ENCODE measurements at regions not wholly inside any gene's neighbourhood (a gene's known extent, or its start where the extent isn't known, plus 50 kb on each side); places are given as distances from the start of the nearest gene placed in this dataset.

DNA sequence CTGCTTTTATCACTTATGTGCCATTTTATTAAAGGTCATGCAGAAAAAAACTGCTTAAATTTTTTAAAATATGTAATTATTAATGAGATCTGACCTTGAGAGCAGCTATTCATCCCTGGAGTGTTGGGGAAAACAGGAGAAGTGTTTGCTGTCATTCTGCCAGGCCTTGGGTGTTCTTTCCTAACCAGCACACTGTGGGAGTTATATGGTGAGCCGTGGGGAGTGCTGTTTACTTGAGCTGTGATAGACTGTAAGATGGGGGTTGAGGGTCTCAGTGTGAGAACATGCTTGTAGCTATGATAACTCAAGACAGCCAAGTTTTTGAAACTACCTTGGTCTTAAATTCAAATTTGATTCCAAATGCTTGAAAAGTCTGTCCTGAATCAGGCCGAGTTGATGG, 101.3 kb upstream of the ARHGAP28 start:
- H3K27me3 ChIP-seq (ENCODE audit: insufficient read depth, insufficient read length): no peaks in the 10 kb centered on the region
- no peak for DNase-seq (ENCODE audit: low read depth, low spot score)
- no peak overlapping the region for H3K4me3 ChIP-seq (ENCODE audit: insufficient read length, low read depth)
- H3K9ac ChIP-seq (ENCODE audit: insufficient read length, low read depth): no peak overlapping the region
- no peaks in the 10 kb centered on the region for H3K4me1 ChIP-seq (ENCODE audit: insufficient read depth, insufficient read length)
- TF ChIP-seq ZNF274 (IDR thresholded peaks at IDR 0.05; ENCODE audit: low read depth, low read length): no peak
- no peak for TF ChIP-seq SUZ12 (IDR thresholded peaks at IDR 0.05; ENCODE audit: extremely low read depth, insufficient read depth, insufficient read length)
- no peak for TF ChIP-seq YY1 (IDR thresholded peaks at IDR 0.05; ENCODE audit: insufficient read depth, insufficient read length)
- no peaks in the 10 kb centered on the region for H3K36me3 ChIP-seq (ENCODE audit: insufficient read depth, insufficient read length, low read length)
- no peaks in the 10 kb centered on the region for H3K9me3 ChIP-seq (ENCODE audit: insufficient read depth, low read length)

DNA sequence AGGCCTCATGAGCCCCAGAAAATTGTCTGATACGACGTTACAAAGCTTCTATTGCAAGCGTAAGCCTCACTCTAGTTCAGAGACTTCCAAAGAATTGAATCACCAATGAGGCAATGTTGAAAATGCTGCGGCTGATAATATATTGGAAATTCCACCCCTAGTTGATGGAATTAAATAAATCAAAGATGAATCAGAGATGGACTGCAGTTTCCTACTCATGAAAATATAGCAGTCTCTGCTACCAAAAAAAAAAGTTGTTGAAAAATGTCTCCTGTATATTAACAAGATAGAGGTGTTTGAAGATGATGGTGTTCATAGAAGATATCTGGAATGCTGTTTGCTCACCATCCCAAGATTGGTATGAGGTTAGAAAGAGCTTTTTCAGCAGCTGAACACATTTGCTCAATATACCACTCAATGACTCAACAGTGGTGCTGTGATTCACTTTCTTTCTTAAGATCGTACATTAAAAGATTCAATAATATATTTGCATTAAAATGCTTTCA, 99.8 kb upstream of the ARHGAP28 start:
- no peaks in the 10 kb centered on the region for H3K36me3 ChIP-seq (ENCODE audit: insufficient read depth, insufficient read length, low read length)
- TF ChIP-seq YY1 (IDR thresholded peaks at IDR 0.05; ENCODE audit: insufficient read depth, insufficient read length) (no peak), SUZ12 (IDR thresholded peaks at IDR 0.05; ENCODE audit: extremely low read depth, insufficient read depth, insufficient read length) (no peak), ZNF274 (IDR thresholded peaks at IDR 0.05; ENCODE audit: low read depth, low read length) (no peak)
- no peak overlapping the region for H3K4me3 ChIP-seq (ENCODE audit: insufficient read length, low read depth)
- H3K4me1 ChIP-seq (ENCODE audit: insufficient read depth, insufficient read length): no peaks in the 10 kb centered on the region
- H3K27me3 ChIP-seq (ENCODE audit: insufficient read depth, insufficient read length): no peaks in the 10 kb centered on the region
- no peaks in the 10 kb centered on the region for H3K9me3 ChIP-seq (ENCODE audit: insufficient read depth, low read length)
- no peak for DNase-seq (ENCODE audit: low read depth, low spot score)
- H3K9ac ChIP-seq (ENCODE audit: insufficient read length, low read depth): no peak overlapping the region

DNA sequence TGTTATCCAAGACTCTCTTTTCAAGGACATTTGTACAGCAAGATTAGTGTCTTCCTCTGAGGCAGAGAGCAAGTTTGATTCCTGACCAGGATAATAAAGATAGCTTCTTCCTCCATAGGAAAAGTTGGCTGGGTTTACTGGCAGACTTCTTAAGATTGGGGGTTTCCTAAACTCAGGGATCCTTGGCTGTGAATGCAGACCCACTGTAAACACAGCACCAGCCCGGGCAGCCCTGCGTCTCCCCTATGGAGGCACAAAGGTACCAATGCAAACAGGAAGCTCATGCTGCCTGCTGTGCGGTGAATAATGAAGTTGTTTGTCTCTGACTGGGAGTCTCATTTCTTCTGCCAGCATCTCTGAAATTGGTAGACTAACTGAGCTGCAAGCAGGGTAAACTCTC, 96.2 kb upstream of the ARHGAP28 start:
- Histone ChIP-seq H3K9ac (ENCODE audit: insufficient read length, low read depth) (no peak overlapping the region), H3K27me3 (ENCODE audit: insufficient read depth, insufficient read length) (no peaks in the 10 kb centered on the region), H3K9me3 (ENCODE audit: insufficient read depth, low read length) (no peaks in the 10 kb centered on the region), H3K36me3 (ENCODE audit: insufficient read depth, insufficient read length, low read length) (no peaks in the 10 kb centered on the region), H3K4me1 (ENCODE audit: insufficient read depth, insufficient read length) (no peaks in the 10 kb centered on the region), H3K4me3 (ENCODE audit: insufficient read length, low read depth) (no peak overlapping the region)
- DNase-seq (ENCODE audit: low read depth, low spot score): peak; percentile 36
- no peak for TF ChIP-seq YY1 (IDR thresholded peaks at IDR 0.05; ENCODE audit: insufficient read depth, insufficient read length)
- no peak for TF ChIP-seq SUZ12 (IDR thresholded peaks at IDR 0.05; ENCODE audit: extremely low read depth, insufficient read depth, insufficient read length)
- no peak for TF ChIP-seq ZNF274 (IDR thresholded peaks at IDR 0.05; ENCODE audit: low read depth, low read length)

DNA sequence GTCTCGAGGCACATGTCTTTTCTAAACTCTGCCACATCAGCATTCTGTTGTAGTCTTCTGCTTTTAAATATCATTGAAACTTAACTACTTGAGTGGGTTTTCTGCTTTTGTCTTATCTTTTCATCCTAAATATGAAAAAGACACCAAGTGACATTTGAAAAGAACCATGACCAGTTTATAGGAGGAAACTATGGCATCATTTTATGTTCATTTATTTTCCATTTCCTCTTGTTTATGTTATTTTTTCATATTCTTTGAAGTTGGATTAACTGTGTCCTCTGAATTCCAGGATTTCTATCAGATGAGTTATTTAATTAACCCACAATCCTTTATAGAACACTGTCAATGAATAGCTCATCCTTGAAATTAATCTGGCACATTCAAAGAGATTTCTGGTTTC, 93.4 kb upstream of the ARHGAP28 start:
- no peaks in the 10 kb centered on the region for H3K4me1 ChIP-seq (ENCODE audit: insufficient read depth, insufficient read length)
- H3K4me3 ChIP-seq (ENCODE audit: insufficient read length, low read depth): no peak overlapping the region
- no peaks in the 10 kb centered on the region for H3K27me3 ChIP-seq (ENCODE audit: insufficient read depth, insufficient read length)
- TF ChIP-seq ZNF274 (IDR thresholded peaks at IDR 0.05; ENCODE audit: low read depth, low read length): no peak
- TF ChIP-seq YY1 (IDR thresholded peaks at IDR 0.05; ENCODE audit: insufficient read depth, insufficient read length): no peak
- TF ChIP-seq SUZ12 (IDR thresholded peaks at IDR 0.05; ENCODE audit: extremely low read depth, insufficient read depth, insufficient read length): no peak
- H3K9me3 ChIP-seq (ENCODE audit: insufficient read depth, low read length): no peaks in the 10 kb centered on the region
- no peak for DNase-seq (ENCODE audit: low read depth, low spot score)
- no peaks in the 10 kb centered on the region for H3K36me3 ChIP-seq (ENCODE audit: insufficient read depth, insufficient read length, low read length)
- no peak overlapping the region for H3K9ac ChIP-seq (ENCODE audit: insufficient read length, low read depth)

DNA sequence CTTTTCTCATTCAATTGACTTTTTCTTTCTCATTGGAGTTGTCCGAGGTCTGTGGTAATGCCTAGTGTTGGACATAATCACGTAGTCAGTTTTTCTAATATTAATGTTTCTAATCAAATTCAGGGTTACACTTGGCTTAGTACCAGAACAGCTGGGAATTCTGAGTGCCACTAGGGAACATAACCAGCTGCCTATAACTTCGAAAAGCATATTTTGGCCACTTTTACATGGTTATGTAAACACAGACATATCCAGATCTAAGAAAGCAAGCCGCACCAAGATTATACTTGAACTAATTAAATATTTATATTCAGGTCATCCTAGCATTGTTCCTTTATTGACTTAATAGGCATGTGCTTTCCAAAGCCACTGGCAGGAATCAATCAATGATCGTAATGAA, 91.1 kb upstream of the ARHGAP28 start:
- no peak for DNase-seq (ENCODE audit: low read depth, low spot score)
- Histone ChIP-seq H3K9ac (ENCODE audit: insufficient read length, low read depth) (no peak overlapping the region), H3K36me3 (ENCODE audit: insufficient read depth, insufficient read length, low read length) (no peaks in the 10 kb centered on the region), H3K4me1 (ENCODE audit: insufficient read depth, insufficient read length) (no peaks in the 10 kb centered on the region), H3K9me3 (ENCODE audit: insufficient read depth, low read length) (no peaks in the 10 kb centered on the region), H3K27me3 (ENCODE audit: insufficient read depth, insufficient read length) (no peaks in the 10 kb centered on the region), H3K4me3 (ENCODE audit: insufficient read length, low read depth) (no peak overlapping the region)
- TF ChIP-seq SUZ12 (IDR thresholded peaks at IDR 0.05; ENCODE audit: extremely low read depth, insufficient read depth, insufficient read length) (no peak), YY1 (IDR thresholded peaks at IDR 0.05; ENCODE audit: insufficient read depth, insufficient read length) (no peak), ZNF274 (IDR thresholded peaks at IDR 0.05; ENCODE audit: low read depth, low read length) (no peak)

DNA sequence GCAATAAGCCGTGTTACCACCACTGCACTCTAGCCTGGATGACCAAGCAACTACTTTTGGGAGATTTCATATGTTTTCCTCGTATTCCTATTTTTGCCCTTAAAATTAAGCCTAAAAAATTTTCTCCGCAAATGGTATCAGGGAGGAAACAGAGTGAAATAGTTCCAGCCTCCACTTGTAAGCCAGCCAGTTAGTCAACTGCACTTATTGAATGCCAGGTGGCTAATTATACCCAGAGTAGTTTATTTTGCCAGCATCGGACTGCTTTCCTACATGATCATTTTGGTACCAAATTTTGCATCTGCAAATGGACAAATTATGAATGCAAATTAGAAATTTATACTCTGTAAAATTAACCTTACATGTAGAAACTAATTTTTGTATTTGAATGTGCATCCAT, 90.2 kb upstream of the ARHGAP28 start:
- no peak for DNase-seq (ENCODE audit: low read depth, low spot score)
- no peak overlapping the region for H3K9ac ChIP-seq (ENCODE audit: insufficient read length, low read depth)
- no peaks in the 10 kb centered on the region for H3K36me3 ChIP-seq (ENCODE audit: insufficient read depth, insufficient read length, low read length)
- no peak overlapping the region for H3K4me3 ChIP-seq (ENCODE audit: insufficient read length, low read depth)
- H3K4me1 ChIP-seq (ENCODE audit: insufficient read depth, insufficient read length): no peaks in the 10 kb centered on the region
- no peak for TF ChIP-seq SUZ12 (IDR thresholded peaks at IDR 0.05; ENCODE audit: extremely low read depth, insufficient read depth, insufficient read length)
- no peak for TF ChIP-seq YY1 (IDR thresholded peaks at IDR 0.05; ENCODE audit: insufficient read depth, insufficient read length)
- TF ChIP-seq ZNF274 (IDR thresholded peaks at IDR 0.05; ENCODE audit: low read depth, low read length): no peak
- no peaks in the 10 kb centered on the region for H3K27me3 ChIP-seq (ENCODE audit: insufficient read depth, insufficient read length)
- peaks cover 7% of the 10 kb centered on the region for H3K9me3 ChIP-seq (ENCODE audit: insufficient read depth, low read length)

DNA sequence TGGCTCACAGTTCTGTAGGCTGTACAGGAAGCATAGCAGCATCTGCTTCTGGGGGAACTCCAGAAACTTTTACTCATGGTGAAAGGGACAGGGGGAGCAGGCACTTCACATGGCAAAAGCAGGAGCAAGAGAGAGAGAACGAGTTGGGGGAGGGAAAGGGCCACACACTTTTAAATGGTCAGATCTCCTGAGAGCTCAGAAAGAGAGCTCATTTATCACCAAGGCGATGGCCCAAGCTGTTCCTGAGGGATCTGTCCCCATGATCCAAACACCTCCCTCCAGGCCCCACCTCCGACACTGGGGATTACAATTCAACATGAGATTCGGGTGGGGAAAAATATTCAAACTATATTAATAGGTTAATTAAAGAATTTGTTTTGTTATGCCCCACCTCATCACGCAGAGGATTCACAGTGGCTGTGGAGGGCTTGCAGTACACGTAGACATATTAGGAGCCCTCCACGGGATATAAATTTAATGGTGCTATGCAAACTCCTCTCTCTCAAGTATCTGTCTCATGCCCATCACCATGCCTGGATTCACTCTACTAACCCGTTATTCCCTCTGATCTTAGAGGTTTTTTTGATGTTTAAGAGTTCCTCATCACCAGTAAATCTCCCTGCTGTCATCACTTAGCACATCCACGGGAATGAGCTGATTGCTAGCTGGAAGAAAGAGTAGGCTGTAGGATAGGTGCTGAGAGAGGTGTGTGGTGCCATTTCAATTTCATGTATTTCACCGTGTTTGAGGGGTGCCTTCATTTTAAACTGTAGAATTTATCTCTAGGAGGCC, 84.5 kb upstream of the ARHGAP28 start:
- no peak for DNase-seq (ENCODE audit: low read depth, low spot score)
- Histone ChIP-seq H3K36me3 (ENCODE audit: insufficient read depth, insufficient read length, low read length) (no peaks in the 10 kb centered on the region), H3K27me3 (ENCODE audit: insufficient read depth, insufficient read length) (no peaks in the 10 kb centered on the region), H3K9ac (ENCODE audit: insufficient read length, low read depth) (no peak overlapping the region), H3K9me3 (ENCODE audit: insufficient read depth, low read length) (peaks cover 7% of the 10 kb centered on the region), H3K4me1 (ENCODE audit: insufficient read depth, insufficient read length) (no peaks in the 10 kb centered on the region), H3K4me3 (ENCODE audit: insufficient read length, low read depth) (no peak overlapping the region)
- TF ChIP-seq SUZ12 (IDR thresholded peaks at IDR 0.05; ENCODE audit: extremely low read depth, insufficient read depth, insufficient read length) (no peak), YY1 (IDR thresholded peaks at IDR 0.05; ENCODE audit: insufficient read depth, insufficient read length) (no peak), ZNF274 (IDR thresholded peaks at IDR 0.05; ENCODE audit: low read depth, low read length) (no peak)

All from NT2/D1 (cell line).